ENCODE measurements at regions not wholly inside any gene's neighbourhood (a gene's known extent, or its start where the extent isn't known, plus 50 kb on each side); places are given as distances from the start of the nearest gene placed in this dataset.

GRCh38 chr4:19915276-19915675, 336.4 kb upstream of the SLIT2 start:
- Mint-ChIP-seq H3K27ac (no peak overlapping the region), H3K4me1 (no peaks in the 10 kb centered on the region), H3K36me3 (ENCODE audit: insufficient read depth in 1 of 3, low read depth in 3 of 3) (peaks cover 0 to 11% (median 0%) of the 10 kb centered on the region in 3 experiments; a peak in 4 of 7 replicates), H3K4me3 (no peak overlapping the region), H3K27me3 (ENCODE audit: low read depth) (no peaks in the 10 kb centered on the region), H3K9me3 (peaks cover 25% of the 10 kb centered on the region in 2 experiments)
- H3K4me1 ChIP-seq (ENCODE audit: insufficient read depth, low read length), result no peaks in the 10 kb centered on the region
- H3T11ph ChIP-seq (ENCODE audit: low read length), result no peak overlapping the region
- no peak overlapping the region for H2BK5ac ChIP-seq (ENCODE audit: insufficient read length, low read length)
- no peaks in the 10 kb centered on the region for H4K20me1 ChIP-seq (ENCODE audit: control insufficient read depth, insufficient read depth, insufficient read length)
- H3K4me2 ChIP-seq (ENCODE audit: insufficient read depth, insufficient read length, low read length), result no peak overlapping the region
- H4K8ac ChIP-seq (replicated peaks; ENCODE audit: insufficient read length, low read depth, low read length), result no peak overlapping the region
- no peak overlapping the region for H2BK120ac ChIP-seq (ENCODE audit: low read depth, low read length, poor library complexity, severe bottlenecking)
- no peak overlapping the region for H3K9ac ChIP-seq (ENCODE audit: extremely low read depth, insufficient read length, low read length)
- no peak overlapping the region for H4K91ac ChIP-seq (ENCODE audit: insufficient read length, low read depth, low read length)
- H3K23me2 ChIP-seq (ENCODE audit: insufficient read length, low read depth, low read length, poor library complexity, severe bottlenecking), result no peaks in the 10 kb centered on the region
- H2BK12ac ChIP-seq (ENCODE audit: insufficient read length, low read depth, low read length), result no peak overlapping the region
- no peak for TF ChIP-seq CTCF (conservative IDR thresholded peaks at IDR 0.05)
- H3K14ac ChIP-seq (ENCODE audit: insufficient read depth, low read length), result no peak overlapping the region
- WGBS (ENCODE audit: extremely low coverage, insufficient read length, low lambda C conversion rate), result no CpG with 5 or more reads among the region's 3 CpGs
- no peak overlapping the region for H3K27ac ChIP-seq (ENCODE audit: insufficient read length, low read depth, low read length)
- H3K56ac ChIP-seq (ENCODE audit: insufficient read length, low read depth, low read length), result no peak overlapping the region
- no peak overlapping the region for H2AK5ac ChIP-seq (ENCODE audit: insufficient read length, low read length)
- H3K18ac ChIP-seq (ENCODE audit: insufficient read length, low read depth, low read length), result no peak overlapping the region
- no peak overlapping the region for H2BK15ac ChIP-seq (ENCODE audit: low read depth, low read length)
- no peak overlapping the region for H2BK20ac ChIP-seq (ENCODE audit: low read depth, low read length, poor library complexity, severe bottlenecking)
- H4K5ac ChIP-seq (ENCODE audit: insufficient read length, low read depth, low read length), result no peak overlapping the region
- no peak for DNase-seq
- H3K9me3 ChIP-seq (ENCODE audit: control insufficient read depth, low read depth, low read length), result no peaks in the 10 kb centered on the region
- no peak overlapping the region for H3K4ac ChIP-seq (ENCODE audit: low read depth, low read length)
- H3K79me1 ChIP-seq (ENCODE audit: insufficient read depth, low read depth, low read length, poor library complexity, severe bottlenecking), result no peaks in the 10 kb centered on the region
- no peak overlapping the region for H3K23ac ChIP-seq (ENCODE audit: insufficient read length, low read depth, low read length)
- no peak overlapping the region for H2AFZ ChIP-seq (ENCODE audit: low read length)
- H3K27me3 ChIP-seq (ENCODE audit: insufficient read depth, low read length), result no peaks in the 10 kb centered on the region
- no peaks in the 10 kb centered on the region for H3K79me2 ChIP-seq (ENCODE audit: insufficient read depth, low read length)
